Naive thymus-derived CD8-positive, alpha-beta T cell (primary cell): ENCODE measurements at regions not wholly inside any gene's neighbourhood (a gene's known extent, or its start where the extent isn't known, plus 50 kb on each side); places are given as distances from the start of the nearest gene placed in this dataset.
"Not testable (repeated sequence)": the region's sequence is repeated elsewhere in the genome, so short reads cannot be mapped to it uniquely, and the experiment has no call there.

Experiments used
- ATAC-seq, 2 donors: fragments of 150-1000 bp; cut with Tn5 transposase in 1 of 2; sonication (Bioruptor Pico), chemical (Tn5 transposase) in 1 of 2; 1 replicate in 1 of 2; 2 replicates in 1 of 2; pipeline ENCODE4 v1.10.0; 2021; ENCODE audit warnings: mild to moderate bottlenecking in 2 of 2, moderate library complexity in 2 of 2
- POLR2A ChIA-PET: fragments of 350-600 bp; sonication (Branson Sonifier 250); formaldehyde crosslinking; loops from one replicate; lab custom pipeline; 2021; ENCODE audit warnings: antibody characterized with exemption; lab: Charles Lee
- DNase-seq, 10 donors: peaks; one replicate each; pipeline versions ENCODE4 v3.0.0 to v3.0.0-alpha.2; 2020 to 2022
- H3K27ac Mint-ChIP-seq, 10 donors: one replicate each; pipeline ENCODE4 v1.8.0; 2020 to 2022; ENCODE audit warnings: mild to moderate bottlenecking in 10 of 10, mixed read lengths in 10 of 10, moderate library complexity in 4 of 10, inconsistent platforms in 1 of 10
- H3K27me3 Mint-ChIP-seq, 5 donors: one replicate each; pipeline ENCODE4 v1.8.0; 2021 to 2022; ENCODE audit warnings: mixed read lengths in 5 of 5
- H3K36me3 Mint-ChIP-seq, 3 donors: one replicate each; pipeline ENCODE4 v1.8.0; 2020 to 2022; ENCODE audit warnings: mixed read lengths in 3 of 3, mild to moderate bottlenecking in 2 of 3, inconsistent platforms in 1 of 3
- H3K4me1 Mint-ChIP-seq, 4 donors: one replicate each; pipeline ENCODE4 v1.8.0; 2021 to 2022; ENCODE audit warnings: mixed read lengths in 4 of 4
- H3K4me3 Mint-ChIP-seq, 10 donors: one replicate each; pipeline ENCODE4 v1.8.0; 2020 to 2022; ENCODE audit warnings: mild to moderate bottlenecking in 10 of 10, mixed read lengths in 10 of 10, moderate library complexity in 6 of 10, inconsistent platforms in 1 of 10
- H3K9me3 Mint-ChIP-seq, 9 donors: one replicate each; pipeline ENCODE4 v1.8.0; 2020 to 2022; ENCODE audit warnings: mixed read lengths in 9 of 9, mild to moderate bottlenecking in 3 of 9, inconsistent platforms in 1 of 9, moderate library complexity in 1 of 9

GRCh38 chr14:87613881-87614280 is 379.1 kb downstream of the GALC start:
- peaks cover 0 to 6% (median 0%) of the 10 kb centered on the region in 9 donors for H3K9me3 Mint-ChIP-seq
- no peak for ATAC-seq
- H3K27ac Mint-ChIP-seq, result no peak overlapping the region
- H3K4me1 Mint-ChIP-seq, result no peaks in the 10 kb centered on the region
- H3K27me3 Mint-ChIP-seq, result peaks cover 0 to 19% (median 2%) of the 10 kb centered on the region in 5 donors
- no peaks in the 10 kb centered on the region for H3K36me3 Mint-ChIP-seq
- POLR2A ChIA-PET, result no interaction called here
- no peak for DNase-seq
- H3K4me3 Mint-ChIP-seq, result no peak overlapping the region

- Mint-ChIP-seq H3K9me3 (peaks cover 0 to 29% (median 14%) of the 10 kb centered on the region in 9 donors), H3K36me3 (peaks cover 0 to 15% (median 0%) of the 10 kb centered on the region in 3 donors)
- H3K27ac Mint-ChIP-seq, H3K27me3 Mint-ChIP-seq, ATAC-seq, DNase-seq, H3K4me3 Mint-ChIP-seq, POLR2A ChIA-PET, H3K4me1 Mint-ChIP-seq: not testable (repeated sequence)
Observed at GRCh38 chr14:87607056-87607455, 385.9 kb downstream of the GALC start.

GRCh38 chr14:87601036-87601435 is 391.9 kb downstream of the GALC start:
- peak overlapping the region in 1 of 10 donors; percentile 10 for H3K27ac Mint-ChIP-seq
- peaks cover 0 to 27% (median 10%) of the 10 kb centered on the region in 9 donors for H3K9me3 Mint-ChIP-seq
- DNase-seq, result no peak
- no peak overlapping the region for H3K4me3 Mint-ChIP-seq
- POLR2A ChIA-PET, result no interaction called here
- H3K4me1 Mint-ChIP-seq, result no peaks in the 10 kb centered on the region
- ATAC-seq, result no peak
- H3K27me3 Mint-ChIP-seq, result peaks cover 0 to 3% (median 0%) of the 10 kb centered on the region in 5 donors
- H3K36me3 Mint-ChIP-seq, result peaks cover 0 to 9% (median 0%) of the 10 kb centered on the region in 3 donors

GRCh38 chr14:87600240-87600639 is 392.7 kb downstream of the GALC start:
- Mint-ChIP-seq H3K36me3 (peaks cover 0 to 9% (median 0%) of the 10 kb centered on the region in 3 donors), H3K27ac (no peak overlapping the region), H3K4me1 (no peaks in the 10 kb centered on the region), H3K9me3 (peaks cover 0 to 26% (median 7%) of the 10 kb centered on the region in 9 donors), H3K4me3 (no peak overlapping the region), H3K27me3 (peaks cover 0 to 5% (median 0%) of the 10 kb centered on the region in 5 donors)
- DNase-seq, result no peak
- ATAC-seq, result no peak
- POLR2A ChIA-PET, result no interaction called here

GRCh38 chr14:87581298-87581697 is 411.7 kb downstream of the GALC start:
- DNase-seq (no peak), ATAC-seq (no peak)
- H3K27me3 Mint-ChIP-seq, result no peaks in the 10 kb centered on the region
- POLR2A ChIA-PET, result no interaction called here
- H3K27ac Mint-ChIP-seq, result no peak overlapping the region
- no peak overlapping the region for H3K4me3 Mint-ChIP-seq
- H3K36me3 Mint-ChIP-seq, result no peaks in the 10 kb centered on the region
- no peaks in the 10 kb centered on the region for H3K4me1 Mint-ChIP-seq
- peaks cover 0 to 10% (median 0%) of the 10 kb centered on the region in 9 donors for H3K9me3 Mint-ChIP-seq

- peaks cover 0 to 10% (median 1%) of the 10 kb centered on the region in 9 donors for H3K9me3 Mint-ChIP-seq
- no peaks in the 10 kb centered on the region for H3K36me3 Mint-ChIP-seq
- no peak for ATAC-seq
- no peak for DNase-seq
- no peak overlapping the region for H3K4me3 Mint-ChIP-seq
- no peaks in the 10 kb centered on the region for H3K27me3 Mint-ChIP-seq
- POLR2A ChIA-PET, result no interaction called here
- H3K4me1 Mint-ChIP-seq, result no peaks in the 10 kb centered on the region
- no peak overlapping the region for H3K27ac Mint-ChIP-seq
Observed at GRCh38 chr14:87579036-87579435, 413.9 kb downstream of the GALC start.

- no peak for DNase-seq
- no peaks in the 10 kb centered on the region for H3K36me3 Mint-ChIP-seq
- POLR2A ChIA-PET, result no interaction called here
- H3K4me3 Mint-ChIP-seq, result no peak overlapping the region
- no peaks in the 10 kb centered on the region for H3K4me1 Mint-ChIP-seq
- ATAC-seq, result no peak
- H3K27me3 Mint-ChIP-seq, result peaks cover 0 to under 1% (median 0%) of the 10 kb centered on the region in 5 donors
- no peak overlapping the region for H3K27ac Mint-ChIP-seq
- H3K9me3 Mint-ChIP-seq, result peaks cover 0 to 10% (median 2%) of the 10 kb centered on the region in 9 donors
Observed at GRCh38 chr14:87575378-87575777, 417.6 kb downstream of the GALC start.

GRCh38 chr14:87573591-87573990 is 419.4 kb downstream of the GALC start:
- no peaks in the 10 kb centered on the region for H3K4me1 Mint-ChIP-seq

GRCh38 chr14:87567618-87568295 is 425.2 kb downstream of the GALC start:
- peaks cover 0 to 23% (median 5%) of the 10 kb centered on the region in 9 donors for H3K9me3 Mint-ChIP-seq
- no peak for DNase-seq
- POLR2A ChIA-PET, result no interaction called here
- no peak for ATAC-seq
- H3K4me1 Mint-ChIP-seq, result no peaks in the 10 kb centered on the region
- no peak overlapping the region for H3K4me3 Mint-ChIP-seq
- peaks cover 0 to 7% (median 0%) of the 10 kb centered on the region in 5 donors for H3K27me3 Mint-ChIP-seq
- no peak overlapping the region for H3K27ac Mint-ChIP-seq
- H3K36me3 Mint-ChIP-seq, result no peaks in the 10 kb centered on the region

More at GRCh38 chr14:87573591-87573990, 419.4 kb downstream of the GALC start:
- peaks cover 0 to 10% (median 2%) of the 10 kb centered on the region in 9 donors for H3K9me3 Mint-ChIP-seq
- H3K36me3 Mint-ChIP-seq, result no peaks in the 10 kb centered on the region
- POLR2A ChIA-PET, result no interaction called here
- H3K4me3 Mint-ChIP-seq, result no peak overlapping the region
- no peak overlapping the region for H3K27ac Mint-ChIP-seq
- ATAC-seq (no peak), DNase-seq (no peak)
- peaks cover 0 to 3% (median 0%) of the 10 kb centered on the region in 5 donors for H3K27me3 Mint-ChIP-seq

GRCh38 chr14:87566991-87567390 is 426.0 kb downstream of the GALC start:
- Mint-ChIP-seq H3K4me1 (no peaks in the 10 kb centered on the region), H3K9me3 (peaks cover 0 to 23% (median 6%) of the 10 kb centered on the region in 9 donors), H3K27me3 (peaks cover 0 to 7% (median 0%) of the 10 kb centered on the region in 5 donors), H3K36me3 (no peaks in the 10 kb centered on the region), H3K4me3 (no peak overlapping the region), H3K27ac (no peak overlapping the region)
- POLR2A ChIA-PET, result no interaction called here
- ATAC-seq (no peak), DNase-seq (no peak)

GRCh38 chr14:87547536-87547935 is 445.4 kb downstream of the GALC start:
- Mint-ChIP-seq H3K9me3 (peaks cover 5 to 28% (median 10%) of the 10 kb centered on the region in 9 donors), H3K27me3 (no peaks in the 10 kb centered on the region), H3K27ac (no peak overlapping the region), H3K4me1 (no peaks in the 10 kb centered on the region), H3K36me3 (peaks cover 0 to 5% (median 0%) of the 10 kb centered on the region in 3 donors), H3K4me3 (no peak overlapping the region)
- no peak for ATAC-seq
- POLR2A ChIA-PET, result no interaction called here
- DNase-seq, result no peak

GRCh38 chr14:87542288-87542687 is 450.7 kb downstream of the GALC start:
- Mint-ChIP-seq H3K4me3 (no peak overlapping the region), H3K27ac (no peak overlapping the region), H3K36me3 (no peaks in the 10 kb centered on the region), H3K27me3 (no peaks in the 10 kb centered on the region), H3K4me1 (no peaks in the 10 kb centered on the region), H3K9me3 (peaks cover 0 to 23% (median 7%) of the 10 kb centered on the region in 9 donors)
- ATAC-seq (no peak), DNase-seq (no peak)
- POLR2A ChIA-PET, result no interaction called here

- ATAC-seq, result no peak
- no peaks in the 10 kb centered on the region for H3K27me3 Mint-ChIP-seq
- H3K27ac Mint-ChIP-seq, result no peak overlapping the region
- no peaks in the 10 kb centered on the region for H3K4me1 Mint-ChIP-seq
- peaks cover 0 to 23% (median 6%) of the 10 kb centered on the region in 9 donors for H3K9me3 Mint-ChIP-seq
- POLR2A ChIA-PET, result no interaction called here
- H3K36me3 Mint-ChIP-seq, result no peaks in the 10 kb centered on the region
- DNase-seq, result no peak
- no peak overlapping the region for H3K4me3 Mint-ChIP-seq
Observed at GRCh38 chr14:87540339-87540738, 452.6 kb downstream of the GALC start.
